HG03135 (cell line): ENCODE measurements at regions not wholly inside any gene's neighbourhood (a gene's known extent, or its start where the extent isn't known, plus 50 kb on each side); places are given as distances from the start of the nearest gene placed in this dataset.

Source experiments
- ATAC-seq: cut with Tn5 transposase; IDR thresholded peaks from one replicate; pipeline ENCODE4 v1.9.1; 2021; ENCODE audit warnings: mild to moderate bottlenecking, moderate library complexity; ENCODE audit not compliant: unreplicated experiment

- no peak for ATAC-seq
These were observed 318.6 kb upstream of the PLET1 start for GRCh38 chr11:112579282-112579681.

GRCh38 chr11:112580864-112581263 lies 320.2 kb upstream of the PLET1 start:
- ATAC-seq = no peak

GRCh38 chr11:112581747-112582146 lies 321.1 kb upstream of the PLET1 start:
- no peak for ATAC-seq

- ATAC-seq = no peak
These were observed 321.7 kb upstream of the PLET1 start for GRCh38 chr11:112582366-112582765.

GRCh38 chr11:112583261-112583893 lies 322.7 kb upstream of the PLET1 start:
- peak; percentile 90 for ATAC-seq

- no peak for ATAC-seq
These were observed 324.0 kb upstream of the PLET1 start for GRCh38 chr11:112584672-112585071.

GRCh38 chr11:112587664-112588063 lies 327.0 kb upstream of the PLET1 start:
- ATAC-seq = no peak

- ATAC-seq = peak; percentile 48
These were observed 327.6 kb upstream of the PLET1 start for GRCh38 chr11:112588252-112588694.

- ATAC-seq = no peak
These were observed 328.5 kb upstream of the PLET1 start for GRCh38 chr11:112589155-112589554.

GRCh38 chr11:112590764-112591163 lies 330.1 kb upstream of the PLET1 start:
- ATAC-seq = no peak

- no peak for ATAC-seq
These were observed 332.8 kb upstream of the PLET1 start for GRCh38 chr11:112593440-112593839.

- ATAC-seq = no peak
These were observed 335.7 kb upstream of the PLET1 start for GRCh38 chr11:112596324-112596723.

GRCh38 chr11:112597286-112597790 lies 336.7 kb upstream of the PLET1 start:
- no peak for ATAC-seq

GRCh38 chr11:112599265-112599664 lies 338.6 kb upstream of the PLET1 start:
- no peak for ATAC-seq

GRCh38 chr11:112599856-112600533 lies 339.3 kb upstream of the PLET1 start:
- ATAC-seq = no peak

- ATAC-seq = no peak
These were observed 344.5 kb upstream of the PLET1 start for GRCh38 chr11:112605093-112605666.

GRCh38 chr11:112606656-112607055 lies 346.0 kb upstream of the PLET1 start:
- no peak for ATAC-seq

GRCh38 chr11:112608509-112608908 lies 347.8 kb upstream of the PLET1 start:
- ATAC-seq = no peak

- ATAC-seq = no peak
These were observed 349.8 kb upstream of the PLET1 start for GRCh38 chr11:112610494-112610893.

GRCh38 chr11:112610996-112611750 lies 350.0 kb upstream of the NCAM1 start:
- ATAC-seq = no peak

- no peak for ATAC-seq
These were observed 349.4 kb upstream of the NCAM1 start for GRCh38 chr11:112611771-112612170.
